ENCODE measurements at regions not wholly inside any gene's neighbourhood (a gene's known extent, or its start where the extent isn't known, plus 50 kb on each side); places are given as distances from the start of the nearest gene placed in this dataset.

DNA sequence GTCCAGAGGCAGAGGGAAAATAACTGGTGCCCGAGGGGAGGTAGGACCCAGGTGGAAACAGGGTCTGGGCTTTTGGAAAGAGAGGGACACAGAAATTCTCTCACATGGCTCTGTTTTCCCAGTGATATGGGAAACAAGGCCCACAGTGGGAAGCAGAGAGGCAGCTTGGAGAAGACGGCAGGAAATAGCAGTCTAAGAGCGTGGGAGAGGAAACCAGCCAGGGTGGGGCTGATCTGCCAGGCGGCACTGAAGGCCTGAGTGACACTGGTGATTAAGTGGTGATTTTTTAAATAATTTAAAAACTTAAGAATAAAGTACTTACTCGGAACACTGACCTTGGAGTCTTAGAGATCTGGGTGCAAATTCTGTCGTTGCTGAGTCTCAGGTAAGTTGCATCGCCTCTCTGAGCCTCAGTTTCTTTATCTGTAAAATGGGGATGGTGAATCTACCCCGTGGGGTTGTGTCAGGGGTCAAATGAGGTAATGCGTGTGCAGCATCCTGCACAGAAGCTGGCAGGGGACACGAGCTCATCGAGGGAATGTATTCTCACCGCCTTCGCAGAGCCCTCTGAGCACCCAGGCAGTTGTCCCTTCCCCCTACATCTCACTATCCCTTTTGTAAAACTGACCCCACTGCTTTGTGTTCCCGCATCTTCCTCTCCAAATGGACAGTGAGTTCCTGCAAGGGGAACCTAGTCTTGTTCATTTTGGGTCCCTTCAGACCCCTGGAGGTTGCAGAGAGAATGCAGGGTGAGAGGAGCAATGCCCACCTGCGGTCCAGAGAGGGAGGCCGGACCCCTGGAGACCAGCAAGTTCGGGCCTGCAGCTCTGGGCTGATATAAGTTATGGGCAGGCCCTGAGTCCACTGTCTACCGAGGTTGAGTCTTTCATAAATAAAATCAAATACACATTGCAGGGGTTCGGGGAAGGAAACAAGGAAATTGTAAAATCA is 228.6 kb upstream of the PMEPA1 start:
- no peak for DNase-seq

DNA sequence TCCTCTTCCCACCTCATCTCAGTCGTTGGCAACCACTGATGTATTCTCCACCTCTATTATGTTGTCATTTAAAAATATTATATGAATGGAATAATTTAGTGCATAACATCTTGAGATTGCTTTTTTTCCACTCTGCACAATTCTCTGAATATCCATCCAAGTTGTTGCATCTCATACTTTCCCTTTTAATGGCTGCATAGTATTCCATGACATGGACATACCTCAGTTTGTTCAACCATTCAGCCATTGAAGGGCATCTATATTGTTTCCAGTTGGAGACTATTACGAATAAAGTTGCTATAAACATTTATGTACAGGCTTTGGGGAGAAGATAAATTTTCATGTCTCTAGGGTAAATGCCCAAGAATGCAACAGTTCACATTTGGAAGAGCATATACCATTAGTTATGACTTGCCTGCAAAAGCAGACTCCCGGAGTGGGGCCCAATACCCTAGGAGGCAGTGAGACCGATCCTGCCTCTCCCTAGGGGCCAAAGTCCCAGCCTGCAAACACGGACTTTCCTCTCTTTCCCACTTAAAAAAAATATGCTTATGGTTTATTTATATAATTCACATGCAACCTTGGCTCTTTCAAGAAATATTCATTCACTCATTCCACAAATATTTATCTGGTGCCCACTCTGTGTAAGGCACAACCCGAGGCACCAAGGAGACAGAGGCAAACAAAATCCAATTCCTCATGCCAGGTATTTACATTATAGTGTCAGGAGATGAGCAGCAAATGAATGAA is 227.0 kb upstream of the PMEPA1 start:
- DNase-seq, result no peak

DNA sequence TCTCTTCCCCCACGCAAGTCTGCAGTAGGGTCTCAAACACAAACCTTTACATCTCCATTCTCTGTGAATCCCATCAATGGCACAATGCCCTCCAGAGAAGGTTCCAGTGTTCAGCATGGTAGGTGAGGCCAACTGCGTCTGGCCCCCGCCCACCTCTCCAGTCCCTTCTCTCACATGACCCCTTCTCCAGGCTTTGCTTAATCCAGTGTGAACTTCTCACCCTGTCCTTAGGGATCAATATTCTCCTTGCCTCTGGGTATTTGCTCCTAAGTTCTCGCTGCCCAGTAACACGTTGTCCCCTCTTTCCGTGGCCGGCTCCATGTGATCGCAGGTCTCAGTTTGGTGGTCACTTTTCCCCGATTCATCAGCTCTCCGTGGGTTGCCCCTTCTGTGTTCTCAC is 225.1 kb upstream of the PMEPA1 start:
- no peak for DNase-seq

DNA sequence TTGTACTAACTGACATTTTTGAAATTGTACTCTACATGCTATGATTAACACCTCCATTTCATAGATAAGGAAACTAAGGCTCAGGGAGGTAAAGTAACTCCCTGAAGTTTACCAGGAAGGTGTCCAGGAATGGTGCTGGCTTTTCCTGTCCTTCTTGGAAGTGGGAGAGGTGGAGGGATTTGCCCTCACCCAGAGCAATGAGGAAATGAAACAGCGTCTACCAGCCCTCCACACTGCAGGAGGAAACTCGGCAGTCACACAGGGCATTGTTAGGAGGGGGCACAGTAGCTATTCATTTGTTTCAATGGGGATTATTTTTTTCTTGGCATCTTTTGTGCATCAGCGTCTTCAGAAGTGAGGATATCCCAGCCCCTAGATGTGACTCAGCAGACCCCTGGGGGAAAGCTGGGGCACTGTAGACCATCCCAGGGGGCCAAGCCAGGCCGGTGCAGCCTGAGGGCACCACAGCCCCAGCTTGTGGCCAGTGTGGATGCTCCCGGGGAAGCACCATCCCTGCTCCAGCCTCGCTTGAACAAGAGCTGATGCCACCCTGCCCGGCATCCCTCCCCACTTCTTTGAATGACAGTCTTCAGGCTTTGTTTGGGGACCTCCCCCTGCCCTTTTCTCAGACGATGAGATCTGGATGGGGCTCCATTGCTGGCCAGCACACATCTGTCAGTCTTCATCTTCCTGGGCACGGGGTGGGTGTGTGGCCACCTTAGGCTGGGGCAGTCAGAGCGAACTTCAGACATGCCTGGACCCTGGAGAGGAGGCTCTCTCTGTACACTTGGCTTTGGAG is 224.4 kb upstream of the PMEPA1 start:
- no peak for DNase-seq

DNA sequence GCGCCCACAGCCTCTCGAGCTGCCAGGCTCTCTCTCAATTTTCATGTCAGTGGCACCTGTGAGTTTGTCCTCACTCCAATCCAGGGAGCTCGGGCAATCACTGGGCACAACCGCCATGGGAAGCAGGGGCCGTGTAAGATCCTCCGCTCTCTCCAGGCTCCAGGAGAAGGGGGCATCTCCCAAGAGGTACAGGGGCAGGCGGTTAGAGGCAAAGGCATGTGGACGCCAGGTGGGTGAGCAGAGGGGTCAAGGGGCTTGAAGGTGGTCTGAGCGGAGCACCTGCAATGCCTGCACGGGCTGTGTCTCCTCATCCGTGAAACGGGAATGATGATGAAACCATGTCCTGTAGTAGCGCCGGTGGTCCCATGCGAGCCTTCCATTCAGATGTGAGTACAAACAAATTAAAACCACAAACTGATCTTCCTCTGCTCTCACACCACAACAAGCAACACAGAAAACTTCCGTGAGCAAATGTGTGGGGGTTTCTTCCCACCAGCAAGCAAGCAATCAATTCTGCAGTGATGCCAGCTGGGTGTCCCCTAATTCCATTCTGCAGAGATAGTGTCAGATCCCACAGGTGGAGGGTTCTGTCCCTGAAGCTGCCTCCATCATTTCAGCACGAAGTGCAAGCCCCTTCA is 222.5 kb upstream of the PMEPA1 start:
- no peak for DNase-seq

DNA sequence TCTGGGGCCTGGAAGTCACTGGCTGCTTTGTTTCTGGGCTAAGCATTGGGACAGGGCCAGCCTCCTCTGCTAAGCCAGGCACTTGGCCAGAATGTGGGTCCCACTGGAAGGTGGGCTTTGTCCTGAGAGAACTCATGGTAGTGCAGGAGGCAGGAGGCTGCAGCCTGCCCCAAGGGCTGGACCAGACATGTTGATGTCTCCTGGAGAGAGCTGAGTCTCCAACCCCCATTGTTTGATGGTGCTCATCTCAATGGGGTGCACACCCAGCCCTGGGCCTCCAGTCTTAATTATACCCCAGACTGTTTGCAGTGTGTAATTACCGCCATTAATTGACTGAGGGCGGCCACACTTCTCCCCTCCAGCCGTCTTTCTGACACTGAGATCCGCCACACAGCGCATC is 220.5 kb upstream of the PMEPA1 start:
- no peak for DNase-seq

DNA sequence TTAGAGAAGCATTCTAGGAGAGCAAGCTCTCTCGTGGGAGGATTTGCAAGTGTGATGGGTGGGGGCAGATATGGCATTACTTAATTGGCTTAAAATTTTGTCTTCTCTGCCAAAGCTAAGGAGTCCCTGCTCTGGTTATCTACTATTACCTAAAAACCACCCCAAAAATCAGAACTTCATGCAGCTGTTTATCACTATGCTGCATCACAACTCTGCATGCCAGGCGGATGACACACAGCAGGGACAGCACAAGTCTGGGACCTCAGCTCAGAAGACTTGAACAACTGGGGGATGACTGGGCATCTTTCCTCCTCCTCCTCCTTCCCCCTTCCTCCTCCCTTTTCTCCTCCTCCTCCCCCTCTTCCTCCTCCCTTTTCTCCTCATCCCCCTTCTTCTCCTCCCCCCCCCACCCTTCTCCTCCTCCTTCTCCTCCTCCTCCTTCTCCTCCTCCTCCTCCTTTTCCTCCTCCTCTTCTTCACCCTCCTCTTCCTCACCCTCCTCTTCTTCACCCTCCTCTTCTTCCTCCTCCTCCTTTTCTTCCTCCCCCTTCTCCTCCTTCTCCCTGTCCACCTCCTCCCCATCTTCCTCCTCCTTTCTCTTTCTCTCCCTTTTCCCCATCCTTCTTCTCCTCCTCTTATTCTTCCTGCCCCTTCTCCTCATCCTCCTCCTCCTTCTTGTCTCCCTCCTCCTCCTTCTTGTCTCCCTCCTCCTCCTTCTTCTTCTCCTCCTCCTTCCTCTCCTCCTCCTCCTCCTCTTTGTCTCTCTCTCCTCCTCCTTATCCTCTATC is 218.6 kb upstream of the PMEPA1 start:
- no peak for DNase-seq

DNA sequence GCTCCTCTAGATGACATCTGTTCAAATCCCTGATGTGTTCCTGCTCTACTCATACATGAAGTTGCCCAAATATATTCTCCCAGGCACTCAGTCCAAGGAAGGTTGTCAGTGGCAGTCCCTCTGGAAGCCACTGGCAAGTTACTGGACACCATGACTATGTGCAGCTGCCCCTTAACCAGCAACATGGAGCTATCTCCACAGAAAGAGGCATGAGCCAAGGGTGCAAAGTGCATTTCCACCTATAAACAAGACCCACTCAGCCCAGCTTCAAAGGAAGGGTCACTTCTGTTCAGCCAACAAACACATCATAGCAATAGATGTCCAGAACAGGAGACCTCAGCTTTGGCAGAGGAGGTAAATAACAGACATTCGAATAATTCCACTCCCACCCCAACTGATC is 217.6 kb upstream of the PMEPA1 start:
- DNase-seq, result no peak

DNA sequence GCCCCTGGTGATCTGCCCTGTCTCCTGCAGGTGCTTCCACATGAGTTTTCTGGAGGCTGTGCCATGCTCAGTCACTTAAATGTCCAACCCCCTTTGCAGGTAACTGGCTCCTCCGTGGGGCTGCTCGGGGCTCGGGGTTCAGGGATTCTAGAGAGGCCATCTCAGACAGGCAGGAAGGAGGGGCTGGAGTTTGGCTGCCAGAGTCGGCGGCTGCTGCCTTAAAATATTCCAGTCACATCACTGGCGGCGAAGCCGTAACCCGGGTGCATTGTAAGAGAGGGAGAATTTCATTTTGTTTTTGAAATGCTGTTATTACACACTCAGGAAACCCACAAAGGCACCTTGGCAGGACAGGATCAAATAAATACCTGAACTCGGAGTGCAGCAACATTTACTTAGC is 212.9 kb upstream of the PMEPA1 start:
- no peak for DNase-seq

DNA sequence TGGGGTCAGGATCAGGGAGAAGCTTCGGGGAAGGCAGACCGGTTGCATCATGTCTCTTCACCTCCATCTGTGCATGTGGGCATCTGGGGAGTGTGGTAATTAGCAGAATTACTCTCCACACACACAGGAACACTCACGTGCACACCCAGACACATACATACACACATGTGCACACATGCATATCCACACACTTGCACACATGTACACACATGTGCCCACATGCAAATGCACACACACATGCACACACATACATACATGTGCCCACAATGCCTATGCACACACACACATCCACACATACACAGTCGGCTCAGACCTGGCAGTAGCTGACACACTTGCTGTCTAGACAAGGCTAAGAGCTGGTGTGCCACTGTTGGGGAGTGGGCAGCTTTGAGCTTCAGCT is 212.3 kb upstream of the PMEPA1 start:
- DNase-seq, result no peak

DNA sequence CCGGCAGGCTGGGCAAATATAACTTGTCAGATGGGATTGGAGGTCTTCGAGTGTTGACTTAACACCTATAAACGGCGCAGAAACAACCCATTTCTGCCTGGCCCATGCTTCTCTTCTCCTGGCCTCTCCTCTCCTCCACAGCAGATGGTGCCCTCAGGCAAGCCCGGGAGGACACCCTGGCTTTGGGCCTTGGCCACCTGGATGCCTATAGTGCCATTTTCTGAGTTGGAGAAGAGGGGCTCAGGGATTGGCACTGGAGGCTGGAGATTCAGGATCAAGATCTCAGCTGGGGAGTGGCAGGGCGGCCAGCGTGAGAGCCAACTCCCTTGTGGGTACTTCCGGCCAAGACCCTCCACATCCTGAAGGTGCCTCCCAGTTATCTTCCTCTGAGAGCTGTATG is 211.9 kb upstream of the PMEPA1 start:
- DNase-seq, result no peak

DNA sequence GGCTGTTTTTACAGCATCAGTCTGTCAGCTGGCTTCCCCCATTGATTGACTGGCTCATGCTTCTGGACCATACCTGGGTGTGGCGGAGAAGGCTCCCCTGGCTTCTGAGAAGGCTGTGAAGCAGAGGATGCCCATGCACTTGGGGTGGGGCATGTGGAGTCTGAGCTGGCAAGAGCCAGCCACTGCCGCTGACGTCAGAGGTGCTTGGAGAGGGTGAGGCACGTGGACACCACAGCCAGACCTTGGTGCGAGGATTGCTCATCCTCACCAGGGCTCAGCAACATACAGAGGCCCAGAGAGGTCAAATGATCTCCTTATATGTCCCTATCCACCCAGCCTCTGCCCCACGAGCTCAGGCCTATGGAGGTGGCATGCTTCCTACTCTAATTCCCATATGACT is 211.2 kb upstream of the PMEPA1 start:
- no peak for DNase-seq

DNA sequence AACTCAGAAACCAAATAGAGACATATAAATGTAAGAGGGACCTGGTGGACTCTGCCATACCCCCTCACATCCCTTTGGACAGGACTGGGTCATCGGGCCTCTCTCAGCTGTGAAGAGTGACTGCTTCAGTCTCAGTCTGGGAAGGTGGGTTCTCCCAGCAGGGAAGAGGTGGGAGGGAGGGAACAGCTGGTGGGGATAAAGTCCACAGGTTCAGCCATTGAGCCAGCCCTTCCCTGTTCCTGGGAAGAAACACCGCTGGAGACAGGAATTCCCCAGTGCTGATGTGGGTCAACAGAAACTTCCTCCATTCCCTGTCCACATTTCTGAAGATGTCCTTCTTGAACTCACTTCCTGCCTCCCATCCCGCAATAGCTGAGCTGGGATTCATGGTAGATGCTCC is 209.2 kb upstream of the PMEPA1 start:
- no peak for DNase-seq

DNA sequence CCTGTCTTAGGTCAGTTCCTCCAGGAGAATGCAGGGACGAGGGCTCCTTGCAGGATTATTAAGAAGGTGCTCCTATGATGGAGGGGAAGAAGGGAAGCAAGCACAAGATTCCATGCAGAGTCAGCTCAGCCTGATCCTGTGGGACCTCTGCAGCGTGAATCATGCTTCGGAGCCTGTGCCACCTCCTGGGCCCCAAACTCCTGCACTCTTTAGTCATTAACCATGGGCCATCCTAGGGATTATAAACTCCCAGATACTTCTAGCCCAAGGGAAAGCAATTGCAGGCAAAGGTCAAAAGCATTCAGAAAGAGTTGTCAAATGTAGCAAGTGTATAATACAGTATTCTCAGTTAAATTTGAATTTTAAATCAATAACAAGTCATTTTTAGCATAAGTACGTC is 208.7 kb upstream of the PMEPA1 start:
- DNase-seq, result no peak

DNA sequence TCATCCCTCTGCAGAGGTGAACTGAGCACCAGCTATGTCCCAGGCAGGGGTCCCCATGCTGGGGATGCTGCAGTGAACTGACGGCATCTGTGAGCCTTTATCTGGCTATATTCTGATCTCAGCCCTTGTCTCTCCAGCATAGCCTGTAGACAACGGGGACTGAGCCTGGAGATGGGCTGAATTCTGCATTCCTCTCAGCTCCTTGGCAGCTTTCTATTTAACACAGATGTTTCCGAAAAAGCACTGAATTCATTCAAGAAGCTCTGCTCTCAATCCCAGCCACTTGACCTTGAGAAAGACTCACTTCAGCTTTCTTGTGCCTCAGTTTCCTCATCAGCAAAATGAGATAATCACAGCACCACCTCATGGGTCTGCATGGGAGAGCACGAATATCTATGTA is 204.4 kb upstream of the PMEPA1 start:
- no peak for DNase-seq

DNA sequence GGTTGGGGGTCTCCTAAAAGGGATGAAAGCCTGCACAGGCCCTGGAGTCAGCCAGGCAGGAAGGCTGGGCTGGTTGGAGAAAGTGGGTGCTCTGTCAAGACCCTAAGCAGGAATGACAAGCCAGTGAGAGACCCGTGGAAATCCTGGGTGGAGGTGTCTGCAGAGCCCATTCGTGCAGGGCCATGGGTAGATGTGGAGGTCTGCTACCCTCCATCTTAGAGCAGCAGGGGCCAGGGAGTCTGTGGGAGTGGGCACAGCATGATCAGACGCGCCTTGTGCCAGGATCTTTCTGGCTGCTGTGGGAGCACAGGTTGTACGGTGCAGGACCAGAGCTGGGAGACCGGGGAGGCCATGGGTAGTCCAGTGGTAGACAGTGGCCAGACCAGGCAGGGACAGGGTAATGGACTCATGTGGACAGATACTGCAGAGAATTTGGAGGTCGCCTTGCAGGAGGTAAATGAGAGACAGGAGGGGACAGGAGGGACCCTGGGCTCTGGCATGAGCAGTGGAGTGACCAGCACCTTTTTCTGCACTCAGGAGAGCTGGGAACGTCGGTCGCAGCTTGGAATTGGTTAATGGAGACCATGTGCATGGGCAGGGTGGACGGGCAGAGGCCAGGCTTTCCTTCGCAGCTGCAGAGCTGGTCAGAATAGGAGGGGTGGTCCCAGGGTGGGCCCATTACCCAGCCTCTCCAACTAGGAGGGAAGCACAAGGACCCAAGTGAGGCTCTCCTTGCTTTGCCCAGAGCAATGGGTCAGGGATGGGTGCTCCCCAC is 203.5 kb upstream of the PMEPA1 start:
- DNase-seq, result no peak

DNA sequence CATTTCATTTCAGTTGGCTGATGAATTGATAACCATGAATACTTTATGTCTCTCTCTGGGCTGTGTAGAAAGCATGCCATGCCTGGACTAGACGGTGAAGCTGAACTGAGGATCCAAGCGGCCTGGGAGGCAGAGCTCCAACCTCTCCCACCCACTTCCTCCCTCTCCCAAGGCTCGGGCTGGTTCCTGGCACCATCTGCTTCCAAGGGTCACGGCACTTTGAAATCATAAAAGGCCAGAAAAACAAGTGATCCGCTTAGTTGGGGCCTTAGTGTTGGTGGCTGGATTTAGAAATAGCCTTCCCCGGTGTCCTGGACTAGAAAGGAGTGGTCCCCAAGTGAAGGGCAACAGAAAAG is 202.4 kb upstream of the PMEPA1 start:
- DNase-seq, result no peak

DNA sequence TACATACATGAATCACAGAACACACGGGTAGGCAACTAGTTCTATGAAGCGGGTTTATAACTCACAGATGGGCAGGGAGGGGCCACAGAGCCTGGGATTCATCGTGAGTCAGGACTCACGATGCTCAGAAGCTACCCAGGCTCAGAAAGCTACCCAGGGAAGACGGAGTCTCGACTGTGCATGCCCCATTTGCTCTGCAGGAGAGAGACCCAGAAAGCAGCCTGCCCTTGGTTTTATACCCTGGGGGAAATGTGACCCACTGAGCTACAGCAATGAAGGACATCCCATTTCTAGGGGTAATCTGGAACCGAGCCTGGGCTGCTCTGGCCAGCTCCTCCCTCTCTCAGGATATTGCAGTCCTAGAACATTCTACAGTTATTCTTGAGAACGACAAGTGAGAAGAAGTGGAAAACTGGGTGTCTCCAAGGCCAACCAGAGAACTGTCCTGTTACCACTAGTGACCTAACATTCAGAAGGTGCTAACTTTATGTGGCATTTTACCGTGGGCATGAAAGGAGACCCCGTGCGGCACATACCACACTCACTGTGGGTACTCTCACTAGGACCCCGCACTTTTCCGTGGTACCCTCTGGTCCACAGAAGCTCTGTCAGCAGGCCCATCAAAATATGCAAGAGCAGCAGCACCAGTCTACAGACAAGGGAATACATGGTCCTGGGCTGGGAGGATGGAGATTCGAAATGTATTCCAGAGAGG is 201.9 kb upstream of the PMEPA1 start:
- DNase-seq, result no peak

DNA sequence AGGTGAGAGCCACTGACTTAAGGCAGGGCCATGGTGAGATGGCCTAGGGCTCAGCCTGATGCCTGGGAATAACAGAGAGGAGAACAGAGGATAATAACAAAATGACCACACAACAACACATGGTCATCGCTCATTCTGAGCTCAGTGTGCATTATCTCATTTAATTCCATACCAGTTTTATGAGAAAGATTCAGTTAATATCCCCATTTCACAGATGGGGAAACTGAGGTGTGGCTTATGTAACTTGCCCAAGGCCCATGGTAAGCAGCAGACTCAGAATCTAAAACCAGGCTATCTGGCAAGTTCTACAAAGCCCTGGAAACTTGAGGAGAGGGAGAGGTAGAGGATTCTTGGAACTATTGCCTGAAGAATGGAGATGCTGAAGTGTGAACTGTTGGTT is 200.9 kb upstream of the PMEPA1 start:
- no peak for DNase-seq

DNA sequence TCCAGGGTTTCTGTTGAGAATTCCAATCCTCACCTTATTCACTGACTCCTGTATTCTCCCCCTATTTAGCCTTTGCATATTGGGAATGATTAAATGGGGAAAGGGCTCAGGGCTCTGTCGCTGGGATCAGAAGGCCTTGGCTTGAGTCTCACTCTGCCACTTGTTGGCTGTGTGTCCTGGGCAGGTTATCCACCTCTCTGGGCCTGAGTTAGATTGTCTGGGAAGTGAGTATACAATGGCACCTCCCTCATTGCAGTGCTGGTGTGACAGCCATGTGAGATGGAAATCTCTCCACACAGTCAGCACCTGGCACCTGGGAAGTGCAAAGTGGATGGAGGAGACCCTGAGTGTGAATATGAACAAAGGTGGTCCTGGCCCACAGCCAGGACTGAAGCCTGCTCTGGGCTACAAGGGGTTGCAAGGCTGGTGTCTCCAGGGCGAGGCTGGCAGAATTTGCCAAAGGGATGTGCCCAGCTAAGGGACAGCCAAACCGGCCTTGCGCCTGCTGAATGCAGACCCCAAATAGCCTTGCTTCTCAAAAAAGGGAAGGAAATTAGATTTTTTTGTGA is 200.0 kb upstream of the PMEPA1 start:
- DNase-seq, result no peak
